HCT116 (cell line): ENCODE measurements at regions not wholly inside any gene's neighbourhood (a gene's known extent, or its start where the extent isn't known, plus 50 kb on each side); places are given as distances from the start of the nearest gene placed in this dataset.

ENCODE experiments used
- ATAC-seq: fragments of 200-7000 bp; cut with Tn5 transposase; 2 replicates; pipeline ENCODE4 v1.9.1; 2020; ENCODE audit warnings: mild to moderate bottlenecking, moderate library complexity
- BruUV-seq: library from RNA; stranded (reverse); fragments of 400-500 nt; replicated peaks from 2 replicates; lab custom pipeline; 2021; lab: Mats Ljungman, UMichigan
- CTCF ChIA-PET: fragments of 300-600 bp; sonication (Branson Sonifier 250); formaldehyde crosslinking; loops from one replicate; lab custom pipeline; 2021; ENCODE audit warnings: antibody characterized with exemption; lab: Charles Lee
- POLR2A ChIA-PET: fragments of 300-600, 350-600 bp; sonication (Branson Sonifier 250); formaldehyde crosslinking; loops from one replicate; lab custom pipeline; 2021; ENCODE audit warnings: antibody characterized with exemption; lab: Charles Lee
- RAD21 ChIA-PET, 2 experiments: fragments of 300-600 bp; sonication (Branson Sonifier 250); formaldehyde crosslinking; loops; one replicate each; lab custom pipeline; 2023; ENCODE audit warnings: low total read pairs in 2 of 2; ENCODE audit not compliant: uncharacterized antibody in 2 of 2, unreplicated experiment in 2 of 2, low non-redundant PET in 1 of 2; lab: Charles Lee
- DNase-seq: peaks from one replicate; pipeline ENCODE4 v3.0.0-alpha.2; 2010; ENCODE audit warnings: low read depth, low spot score
- H2AFZ ChIP-seq: fragments of 200-600 bp; shearing (Covaris generic), sonication (generic); 2 replicates; pipeline ENCODE4 v1.6.1; 2017; ENCODE audit warnings: low read depth, mixed run types, mixed read lengths, antibody characterized with exemption, low read length; ENCODE audit not compliant: poor library complexity, severe bottlenecking
- H3K27ac ChIP-seq: 2 replicates; pipeline ENCODE4 v1.5.1; 2012; ENCODE audit warnings: low read depth, low read length
- H3K27me3 ChIP-seq: fragments of 200-600 bp; sonication (generic); 2 replicates; pipeline ENCODE4 v1.6.1; 2016; ENCODE audit warnings: mixed run types, low read length, mixed read lengths; ENCODE audit not compliant: insufficient read depth
- H3K36me3 ChIP-seq, 2 experiments: fragments of 200-500 bp in 1 of 2; fragments of 200-600 bp in 1 of 2; sonication (Bioruptor generic) in 1 of 2; sonication (generic) in 1 of 2; 2 replicates each; pipeline versions ENCODE4 v1.5.1 to v1.6.1; 2014 to 2016; ENCODE audit warnings: low read length in 2 of 2, inconsistent platforms in 1 of 2, mixed read lengths in 1 of 2, mixed run types in 1 of 2; ENCODE audit not compliant: insufficient read depth in 2 of 2, control insufficient read depth in 1 of 2
- H3K4me1 ChIP-seq, 2 experiments: fragments of 200-600 bp in 1 of 2; sonication (generic) in 1 of 2; 2 replicates each; pipeline versions ENCODE4 v1.5.1 to v1.6.1; 2012 to 2017; ENCODE audit warnings: low read length in 2 of 2, inconsistent platforms in 1 of 2, mild to moderate bottlenecking in 1 of 2, mixed read lengths in 1 of 2, mixed run types in 1 of 2, moderate library complexity in 1 of 2; ENCODE audit not compliant: insufficient read depth in 2 of 2, control insufficient read depth in 1 of 2
- H3K4me2 ChIP-seq: fragments of 200-600 bp; sonication (generic); 2 replicates; pipeline ENCODE4 v1.6.1; 2017; ENCODE audit warnings: mixed run types, low read length, mixed read lengths
- H3K4me3 ChIP-seq, 2 experiments: fragments of 200-600 bp in 1 of 2; sonication (generic) in 1 of 2; replicated peaks in 1 of 2; 2 replicates each; pipeline ENCODE4 v1.5.1; 2011 to 2016; ENCODE audit warnings: low read length in 2 of 2, control low read depth in 1 of 2, low read depth in 1 of 2, mild to moderate bottlenecking in 1 of 2, mixed read lengths in 1 of 2, mixed run types in 1 of 2
- H3K79me2 ChIP-seq: fragments of 200-600 bp; sonication (generic); 2 replicates; pipeline ENCODE4 v1.6.1; 2017; ENCODE audit warnings: mild to moderate bottlenecking, mixed run types, low read length, moderate library complexity, mixed read lengths; ENCODE audit not compliant: insufficient read depth
- H3K9ac ChIP-seq: fragments of 200-600 bp; sonication (generic); 2 replicates; pipeline ENCODE4 v1.6.1; 2016; ENCODE audit warnings: low read length, mixed read lengths
- H3K9me2 ChIP-seq: fragments of 200-600 bp; sonication (generic), shearing (Covaris generic); 2 replicates; pipeline ENCODE4 v1.6.1; 2017; ENCODE audit warnings: mixed run types, mild to moderate bottlenecking, moderate library complexity; ENCODE audit not compliant: insufficient read depth
- H3K9me3 ChIP-seq, 2 experiments: fragments of 200-500 bp in 1 of 2; fragments of 200-600 bp in 1 of 2; sonication (Bioruptor generic) in 1 of 2; sonication (generic) in 1 of 2; 2 replicates each; pipeline ENCODE4 v1.6.1; 2014 to 2017; ENCODE audit warnings: low read length in 2 of 2, mixed read lengths in 2 of 2, inconsistent platforms in 1 of 2, low read depth in 1 of 2, mild to moderate bottlenecking in 1 of 2, mixed run types in 1 of 2, moderate library complexity in 1 of 2; ENCODE audit not compliant: control insufficient read depth in 1 of 2, insufficient read depth in 1 of 2
- H4K20me1 ChIP-seq: fragments of 200-600 bp; sonication (generic), shearing (Covaris generic); 2 replicates; pipeline ENCODE4 v1.6.1; 2017; ENCODE audit warnings: mixed run types, mild to moderate bottlenecking, moderate library complexity; ENCODE audit not compliant: insufficient read depth
- CBX3 ChIP-seq: IDR thresholded peaks from 2 replicates; pipeline ENCODE4 v1.6.1; 2012; ENCODE audit warnings: low read depth
- intact Hi-C: fragments of 100-400 bp; cut with micrococcal nuclease; formaldehyde crosslinking; loops from 2 replicates; pipeline ENCODE4 v1.10.0; 2022
- TF ChIP-seq, protein P1 (sequence below): IDR thresholded peaks from 2 replicates; pipeline ENCODE4 v1.6.1; 2012
- TF ChIP-seq, protein P2 (sequence below), 3 experiments: fragments of 200-600 bp in 1 of 3; sonication (generic) in 1 of 3; IDR thresholded peaks in 2 of 3; conservative IDR thresholded peaks in 1 of 3; 2 replicates each; pipeline ENCODE4 v1.5.1; 2012 to 2017; ENCODE audit warnings: low read depth in 2 of 3, low read length in 2 of 3, antibody characterized with exemption in 1 of 3, borderline replicate concordance in 1 of 3, control low read depth in 1 of 3, mild to moderate bottlenecking in 1 of 3, mixed read lengths in 1 of 3, mixed run types in 1 of 3, moderate library complexity in 1 of 3; ENCODE audit not compliant: insufficient read depth in 1 of 3

GRCh38 chr17:6297119-6297518 lies 137.8 kb downstream of the AIPL1 start:
- intact Hi-C loops, result no loop called here
- Histone ChIP-seq H3K4me2 (no peak overlapping the region), H3K9me2 (no peaks in the 10 kb centered on the region), H3K36me3 (no peaks in the 10 kb centered on the region), H3K4me3 (no peak overlapping the region), H3K79me2 (no peaks in the 10 kb centered on the region), H3K9ac (no peak overlapping the region), H3K9me3 (no peaks in the 10 kb centered on the region), H4K20me1 (no peaks in the 10 kb centered on the region), H3K27ac (no peak overlapping the region), H3K4me1 (no peaks in the 10 kb centered on the region), H2AFZ (no peak overlapping the region), H3K27me3 (peaks cover 77% of the 10 kb centered on the region)
- no TSS peak for BruUV-seq
- ChIA-PET RAD21 (no interaction called here), CTCF (interaction anchor here (0.6 to 0.7 kb wide), 2 partner anchors 10 to 112 kb away, joined by 3 read pairs; no protein-coding TSS in a partner anchor), POLR2A (no interaction called here)
- ATAC-seq (no peak), DNase-seq (no peak)
- TF ChIP-seq, protein P1, sequence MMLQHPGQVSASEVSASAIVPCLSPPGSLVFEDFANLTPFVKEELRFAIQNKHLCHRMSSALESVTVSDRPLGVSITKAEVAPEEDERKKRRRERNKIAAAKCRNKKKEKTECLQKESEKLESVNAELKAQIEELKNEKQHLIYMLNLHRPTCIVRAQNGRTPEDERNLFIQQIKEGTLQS, result no peak
- no peak for TF ChIP-seq CBX3

GRCh38 chr17:6290488-6291196 lies 144.3 kb downstream of the AIPL1 start:
- no peak for DNase-seq
- H2AFZ ChIP-seq, result no peak overlapping the region
- BruUV-seq, result no TSS peak
- ATAC-seq, result peak; percentile 37; the same call in 1 of the 2 replicates
- H3K9me2 ChIP-seq, result no peaks in the 10 kb centered on the region
- H3K9ac ChIP-seq, result no peak overlapping the region
- intact Hi-C loops, result loop anchor here (5.0 kb wide), 1 partner anchor 52 kb away; no protein-coding TSS in a partner anchor
- POLR2A ChIA-PET, result interaction anchor here (1.3 kb wide), 1 partner anchor 100 kb away, joined by 3 read pairs; no protein-coding TSS in a partner anchor
- H3K4me2 ChIP-seq, result no peak overlapping the region
- H4K20me1 ChIP-seq, result no peaks in the 10 kb centered on the region
- no peaks in the 10 kb centered on the region for H3K36me3 ChIP-seq
- CTCF ChIA-PET, result interaction anchor here (1.5 kb wide), 1 partner anchor 122 kb away, joined by 7 read pairs; no protein-coding TSS in a partner anchor
- RAD21 ChIA-PET, result no interaction called here
- H3K4me3 ChIP-seq, result no peak overlapping the region
- H3K9me3 ChIP-seq, result no peaks in the 10 kb centered on the region
- H3K4me1 ChIP-seq, result peaks cover 0 to 3% of the 10 kb centered on the region in 2 experiments; a peak in 2 of 4 replicates
- TF ChIP-seq, protein P2, sequence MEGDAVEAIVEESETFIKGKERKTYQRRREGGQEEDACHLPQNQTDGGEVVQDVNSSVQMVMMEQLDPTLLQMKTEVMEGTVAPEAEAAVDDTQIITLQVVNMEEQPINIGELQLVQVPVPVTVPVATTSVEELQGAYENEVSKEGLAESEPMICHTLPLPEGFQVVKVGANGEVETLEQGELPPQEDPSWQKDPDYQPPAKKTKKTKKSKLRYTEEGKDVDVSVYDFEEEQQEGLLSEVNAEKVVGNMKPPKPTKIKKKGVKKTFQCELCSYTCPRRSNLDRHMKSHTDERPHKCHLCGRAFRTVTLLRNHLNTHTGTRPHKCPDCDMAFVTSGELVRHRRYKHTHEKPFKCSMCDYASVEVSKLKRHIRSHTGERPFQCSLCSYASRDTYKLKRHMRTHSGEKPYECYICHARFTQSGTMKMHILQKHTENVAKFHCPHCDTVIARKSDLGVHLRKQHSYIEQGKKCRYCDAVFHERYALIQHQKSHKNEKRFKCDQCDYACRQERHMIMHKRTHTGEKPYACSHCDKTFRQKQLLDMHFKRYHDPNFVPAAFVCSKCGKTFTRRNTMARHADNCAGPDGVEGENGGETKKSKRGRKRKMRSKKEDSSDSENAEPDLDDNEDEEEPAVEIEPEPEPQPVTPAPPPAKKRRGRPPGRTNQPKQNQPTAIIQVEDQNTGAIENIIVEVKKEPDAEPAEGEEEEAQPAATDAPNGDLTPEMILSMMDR (IDR thresholded peaks at IDR 0.05 in 2 of 3, conservative IDR thresholded peaks at IDR 0.05 in 1 of 3; ENCODE audit: borderline replicate concordance in 1 of 3, insufficient read depth in 1 of 3, low read depth in 2 of 3, low read length in 2 of 3), result peak in 1 of 3 experiments; percentile 24; a peak in 1 of 6 replicates
- TF ChIP-seq CBX3, result no peak
- H3K27me3 ChIP-seq, result peaks cover 47% of the 10 kb centered on the region
- H3K27ac ChIP-seq, result no peak overlapping the region
- no peaks in the 10 kb centered on the region for H3K79me2 ChIP-seq
